ENCODE measurements at regions not wholly inside any gene's neighbourhood (a gene's known extent, or its start where the extent isn't known, plus 50 kb on each side); places are given as distances from the start of the nearest gene placed in this dataset.

DNA sequence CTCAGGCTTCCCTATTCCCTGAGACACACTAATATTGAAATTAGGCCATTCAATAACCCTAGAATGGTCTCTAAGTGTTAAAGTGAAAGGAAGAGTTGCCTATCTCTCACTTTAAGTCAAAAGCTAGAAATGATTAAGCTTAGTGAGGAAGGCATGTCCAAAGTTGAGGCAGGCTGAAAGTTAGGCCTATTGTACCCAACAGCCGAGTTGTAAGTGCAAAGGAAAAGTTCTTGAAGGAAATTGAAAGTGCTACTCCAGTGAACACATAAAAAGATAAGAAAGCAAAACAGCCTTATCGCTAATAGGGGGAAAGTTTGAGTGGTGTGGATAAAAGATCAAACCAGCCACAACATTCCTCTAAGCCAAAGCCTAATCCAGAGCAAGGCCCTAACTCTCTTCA is 117.9 kb upstream of the SPATA12 start:
- Histone ChIP-seq H3K36me3 (no peaks in the 10 kb centered on the region), H3K9me3 (ENCODE audit: severe bottlenecking) (peaks cover 6% of the 10 kb centered on the region), H3K4me3 (ENCODE audit: low read depth, low read length) (no peak overlapping the region), H3K27ac (no peak overlapping the region), H3K27me3 (ENCODE audit: insufficient read depth, low read depth, severe bottlenecking) (no peaks in the 10 kb centered on the region)
- DNase-seq = no peak
- TF ChIP-seq, protein P1, sequence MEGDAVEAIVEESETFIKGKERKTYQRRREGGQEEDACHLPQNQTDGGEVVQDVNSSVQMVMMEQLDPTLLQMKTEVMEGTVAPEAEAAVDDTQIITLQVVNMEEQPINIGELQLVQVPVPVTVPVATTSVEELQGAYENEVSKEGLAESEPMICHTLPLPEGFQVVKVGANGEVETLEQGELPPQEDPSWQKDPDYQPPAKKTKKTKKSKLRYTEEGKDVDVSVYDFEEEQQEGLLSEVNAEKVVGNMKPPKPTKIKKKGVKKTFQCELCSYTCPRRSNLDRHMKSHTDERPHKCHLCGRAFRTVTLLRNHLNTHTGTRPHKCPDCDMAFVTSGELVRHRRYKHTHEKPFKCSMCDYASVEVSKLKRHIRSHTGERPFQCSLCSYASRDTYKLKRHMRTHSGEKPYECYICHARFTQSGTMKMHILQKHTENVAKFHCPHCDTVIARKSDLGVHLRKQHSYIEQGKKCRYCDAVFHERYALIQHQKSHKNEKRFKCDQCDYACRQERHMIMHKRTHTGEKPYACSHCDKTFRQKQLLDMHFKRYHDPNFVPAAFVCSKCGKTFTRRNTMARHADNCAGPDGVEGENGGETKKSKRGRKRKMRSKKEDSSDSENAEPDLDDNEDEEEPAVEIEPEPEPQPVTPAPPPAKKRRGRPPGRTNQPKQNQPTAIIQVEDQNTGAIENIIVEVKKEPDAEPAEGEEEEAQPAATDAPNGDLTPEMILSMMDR (IDR thresholded peaks at IDR 0.05; ENCODE audit: low read depth, low read length) = no peak

DNA sequence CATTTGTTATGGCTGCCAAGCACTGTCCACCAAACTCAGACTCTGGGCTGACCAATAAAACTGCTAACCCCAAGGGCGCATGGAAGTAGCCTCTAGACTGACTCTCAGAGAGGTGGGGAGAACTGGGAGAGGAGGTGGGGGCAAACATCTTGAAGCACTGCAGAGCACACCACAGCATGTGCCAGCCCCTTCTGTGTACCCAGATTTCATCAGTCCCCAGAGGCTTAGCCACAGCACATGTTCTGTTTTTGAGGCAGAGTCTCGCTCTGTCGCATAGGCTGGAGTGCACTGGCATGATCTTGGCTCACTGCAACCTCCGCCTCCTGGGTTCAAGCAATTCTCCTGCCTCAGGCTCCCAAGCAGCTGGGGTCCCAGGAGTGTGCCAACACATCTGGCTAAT is 119.5 kb upstream of the SPATA12 start:
- H3K9me3 ChIP-seq (ENCODE audit: severe bottlenecking) = peaks cover 6% of the 10 kb centered on the region
- H3K27ac ChIP-seq = no peak overlapping the region
- TF ChIP-seq, protein P1 (IDR thresholded peaks at IDR 0.05; ENCODE audit: low read depth, low read length) = no peak
- H3K36me3 ChIP-seq = no peaks in the 10 kb centered on the region
- DNase-seq = no peak
- H3K27me3 ChIP-seq (ENCODE audit: insufficient read depth, low read depth, severe bottlenecking) = no peaks in the 10 kb centered on the region
- no peak overlapping the region for H3K4me3 ChIP-seq (ENCODE audit: low read depth, low read length)

DNA sequence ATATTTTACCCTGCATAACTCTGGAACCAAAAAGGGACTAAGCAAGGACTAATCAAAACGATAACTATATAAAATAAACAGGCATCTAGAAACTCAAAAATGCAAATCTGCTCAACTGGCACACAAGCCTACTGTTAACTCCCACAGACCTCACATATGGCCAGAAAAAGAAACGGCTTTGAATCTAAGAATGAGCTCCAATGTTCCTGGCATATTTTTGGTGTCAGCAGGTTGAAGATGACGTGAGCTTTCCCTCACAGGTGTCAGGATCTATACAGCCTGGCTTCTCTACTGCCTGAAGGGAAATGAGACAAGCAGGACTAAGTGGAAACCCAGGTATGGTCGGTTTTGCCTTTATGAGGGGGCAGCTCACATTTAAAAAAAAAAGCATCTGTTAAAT is 120.1 kb upstream of the SPATA12 start:
- Histone ChIP-seq H3K9me3 (ENCODE audit: severe bottlenecking) (peaks cover 3% of the 10 kb centered on the region), H3K27me3 (ENCODE audit: insufficient read depth, low read depth, severe bottlenecking) (no peaks in the 10 kb centered on the region), H3K27ac (no peak overlapping the region), H3K4me3 (ENCODE audit: low read depth, low read length) (no peak overlapping the region), H3K36me3 (no peaks in the 10 kb centered on the region)
- DNase-seq = no peak
- TF ChIP-seq, protein P1 (IDR thresholded peaks at IDR 0.05; ENCODE audit: low read depth, low read length) = no peak

DNA sequence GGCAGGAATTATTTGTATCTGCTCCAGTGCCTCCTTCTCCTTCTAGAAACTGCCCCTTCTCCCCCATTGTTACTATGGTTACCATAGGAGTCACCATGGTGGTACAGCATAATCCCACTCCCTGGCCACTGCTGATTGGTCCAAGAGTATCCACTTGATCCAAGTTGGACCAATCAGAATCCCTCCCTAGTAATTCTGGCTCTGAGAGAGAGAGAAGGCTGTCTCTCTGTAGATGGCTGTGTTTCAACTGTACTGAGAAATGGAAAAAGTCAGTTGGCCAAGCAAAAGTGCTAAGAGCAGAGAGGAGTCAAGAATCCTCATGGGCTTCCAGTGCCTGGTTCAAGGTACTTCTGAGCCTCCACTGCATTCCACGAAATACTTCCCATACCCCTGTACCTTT is 120.6 kb upstream of the SPATA12 start:
- Histone ChIP-seq H3K27me3 (ENCODE audit: insufficient read depth, low read depth, severe bottlenecking) (no peaks in the 10 kb centered on the region), H3K27ac (no peak overlapping the region), H3K36me3 (no peaks in the 10 kb centered on the region), H3K4me3 (ENCODE audit: low read depth, low read length) (no peak overlapping the region), H3K9me3 (ENCODE audit: severe bottlenecking) (no peaks in the 10 kb centered on the region)
- no peak for DNase-seq
- TF ChIP-seq, protein P1 (IDR thresholded peaks at IDR 0.05; ENCODE audit: low read depth, low read length) = no peak

DNA sequence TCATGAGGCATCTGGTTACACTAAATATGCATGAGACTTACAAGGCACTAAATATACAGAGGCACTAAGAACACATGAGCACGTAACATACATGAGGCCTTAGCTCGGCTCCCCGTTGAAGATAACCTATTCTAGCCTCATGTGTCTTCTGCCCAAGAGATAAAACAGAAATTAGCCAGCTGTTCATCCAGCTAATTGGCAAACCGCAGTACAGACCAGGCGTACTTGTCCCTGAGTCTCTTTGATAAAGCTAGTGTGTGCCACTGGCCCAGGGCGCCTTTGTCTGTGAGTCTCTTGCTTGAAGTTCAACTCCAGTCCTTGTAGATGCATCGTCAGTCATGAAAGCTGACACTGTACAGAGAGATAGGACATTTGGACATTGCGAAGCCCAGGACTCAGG is 121.9 kb upstream of the SPATA12 start:
- Histone ChIP-seq H3K27ac (no peak overlapping the region), H3K4me3 (ENCODE audit: low read depth, low read length) (no peak overlapping the region), H3K36me3 (no peaks in the 10 kb centered on the region), H3K27me3 (ENCODE audit: insufficient read depth, low read depth, severe bottlenecking) (no peaks in the 10 kb centered on the region), H3K9me3 (ENCODE audit: severe bottlenecking) (peaks cover 4% of the 10 kb centered on the region)
- no peak for DNase-seq
- TF ChIP-seq, protein P1 (IDR thresholded peaks at IDR 0.05; ENCODE audit: low read depth, low read length) = no peak

DNA sequence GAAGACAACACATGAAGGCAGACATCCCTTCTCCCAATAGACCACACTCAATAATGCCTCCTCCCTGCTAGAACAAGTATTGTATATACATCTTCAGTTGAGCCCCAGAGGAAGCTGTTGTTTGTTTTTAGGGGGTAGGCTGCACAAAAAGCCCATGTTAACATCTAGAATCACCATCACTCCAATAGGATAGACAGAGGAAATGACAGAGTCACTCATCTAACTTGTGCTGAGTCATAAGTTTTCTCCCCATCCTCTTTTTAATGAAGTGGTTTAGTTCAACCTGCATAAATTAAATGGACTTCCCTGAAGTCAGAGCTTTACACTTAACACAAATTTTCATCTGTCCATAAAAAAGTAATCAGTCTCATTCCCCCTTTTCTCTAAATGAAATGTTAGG is 122.9 kb upstream of the SPATA12 start:
- no peaks in the 10 kb centered on the region for H3K36me3 ChIP-seq
- no peak for DNase-seq
- H3K27ac ChIP-seq = no peak overlapping the region
- H3K4me3 ChIP-seq (ENCODE audit: low read depth, low read length) = no peak overlapping the region
- H3K27me3 ChIP-seq (ENCODE audit: insufficient read depth, low read depth, severe bottlenecking) = no peaks in the 10 kb centered on the region
- H3K9me3 ChIP-seq (ENCODE audit: severe bottlenecking) = peaks cover 4% of the 10 kb centered on the region
- TF ChIP-seq, protein P1 (IDR thresholded peaks at IDR 0.05; ENCODE audit: low read depth, low read length) = no peak
